Hypothalamus (tissue), 51 donors: ENCODE measurements at regions not wholly inside any gene's neighbourhood (a gene's known extent, or its start where the extent isn't known, plus 50 kb on each side); places are given as distances from the start of the nearest gene placed in this dataset.
"Not testable (repeated sequence)": the region's sequence is repeated elsewhere in the genome, so short reads cannot be mapped to it uniquely, and the experiment has no call there.

Experiments
- DNase-seq, 51 donors: peaks; one replicate each; lab custom pipeline; 2025; lab: John Stamatoyannopoulos, UW

DNA sequence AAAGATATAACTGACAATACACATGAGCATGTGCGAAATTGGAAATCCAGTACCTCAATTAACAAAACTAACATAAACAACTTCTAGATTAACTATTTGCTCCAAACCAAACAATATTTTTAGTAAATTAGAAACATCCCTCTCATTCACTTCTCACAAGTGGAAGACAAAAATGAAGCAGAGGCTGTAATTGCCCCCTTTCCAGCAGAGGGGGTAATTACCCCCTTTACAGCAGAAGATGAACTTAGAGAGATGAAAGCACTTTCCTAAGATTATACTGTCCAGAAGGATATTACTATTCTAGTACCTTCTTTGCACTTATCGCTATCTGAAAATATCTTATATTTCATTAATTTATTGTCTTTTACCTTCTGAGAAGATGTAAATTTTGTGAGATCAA, 1025.2 kb downstream of the FSCB start:
- DNase-seq, result no peak

DNA sequence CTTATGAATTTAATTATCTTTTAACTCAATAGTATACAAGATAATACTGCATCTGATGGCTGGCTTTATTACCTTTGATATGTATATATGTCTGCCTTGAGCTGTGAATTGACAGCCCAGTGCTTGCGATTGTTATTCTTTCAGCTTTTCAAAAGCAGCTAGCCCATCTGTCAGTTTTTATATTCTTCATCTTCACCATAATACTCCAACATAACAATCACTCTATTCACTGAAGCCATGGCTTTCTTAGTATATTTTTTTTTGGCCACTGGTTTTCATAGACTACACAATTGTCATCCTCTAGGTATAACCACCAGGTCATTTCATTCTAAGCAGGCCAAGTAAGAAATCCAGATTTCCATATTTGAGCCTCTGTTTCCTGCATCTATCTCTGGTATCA, 1026.1 kb downstream of the FSCB start:
- no peak for DNase-seq

DNA sequence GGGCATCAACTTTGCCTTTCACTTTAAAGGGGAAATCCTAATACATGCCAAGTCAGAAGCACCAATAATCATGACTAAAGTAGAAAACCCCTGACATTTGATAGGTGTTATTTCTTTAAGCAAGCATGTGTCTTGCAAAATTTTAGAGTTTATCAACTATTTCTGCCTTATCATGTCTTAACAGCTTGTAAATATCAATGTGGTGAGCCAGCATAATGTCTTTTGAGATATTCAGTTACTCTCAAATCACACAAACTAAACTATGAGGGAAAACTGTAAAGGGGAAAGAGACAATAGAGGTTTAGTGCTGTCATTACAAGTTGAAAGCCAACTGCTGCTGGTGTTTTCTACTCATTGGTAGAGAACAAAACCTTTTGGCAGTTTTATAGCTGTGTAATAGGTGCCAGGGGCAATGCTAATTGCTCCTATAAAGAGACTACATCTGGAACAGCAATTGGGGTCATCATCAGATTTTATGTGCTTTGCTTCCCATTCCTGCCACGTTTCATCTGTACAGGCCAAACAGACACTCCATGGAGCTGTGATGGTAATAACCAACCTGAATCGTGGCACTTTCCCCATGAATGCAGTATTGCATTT, 1027.4 kb downstream of the FSCB start:
- DNase-seq, result no peak

DNA sequence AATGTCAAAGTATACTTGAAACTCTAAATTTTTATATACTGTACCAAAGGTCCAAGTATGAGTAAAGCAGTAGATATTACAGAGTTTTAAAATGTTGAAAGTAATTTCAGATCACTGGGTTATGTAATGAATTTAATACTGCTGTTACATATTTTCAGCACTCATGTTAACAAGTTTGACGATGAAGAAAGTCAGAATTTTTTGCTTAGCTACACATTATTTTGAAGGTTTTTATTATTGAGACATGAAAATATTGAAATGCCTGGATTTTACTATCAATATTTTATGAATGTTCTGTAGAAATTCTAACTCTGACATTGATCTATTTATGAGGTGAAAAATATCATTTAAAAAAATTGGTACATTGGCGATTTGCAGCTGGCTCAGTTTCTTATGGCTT, 1030.3 kb downstream of the FSCB start:
- no peak for DNase-seq

DNA sequence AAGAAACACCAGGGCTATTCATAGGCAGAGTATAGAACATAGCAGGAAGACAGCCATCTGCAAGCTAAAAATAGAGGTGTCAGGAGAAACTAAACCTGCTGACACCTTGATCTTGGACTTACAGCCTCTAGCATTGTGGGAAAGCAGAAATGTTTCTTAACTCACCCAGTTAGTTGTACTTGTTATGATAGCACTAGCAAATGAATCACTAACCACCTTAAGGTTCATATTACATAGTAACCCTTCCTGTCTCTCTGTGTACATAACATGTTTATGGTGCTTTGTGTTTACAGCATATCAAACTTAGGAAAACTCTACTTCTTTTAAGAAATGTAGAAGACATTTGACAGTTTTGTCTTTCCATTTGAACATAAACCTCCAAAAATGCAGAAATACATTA, 1031.3 kb downstream of the FSCB start:
- no peak for DNase-seq

DNA sequence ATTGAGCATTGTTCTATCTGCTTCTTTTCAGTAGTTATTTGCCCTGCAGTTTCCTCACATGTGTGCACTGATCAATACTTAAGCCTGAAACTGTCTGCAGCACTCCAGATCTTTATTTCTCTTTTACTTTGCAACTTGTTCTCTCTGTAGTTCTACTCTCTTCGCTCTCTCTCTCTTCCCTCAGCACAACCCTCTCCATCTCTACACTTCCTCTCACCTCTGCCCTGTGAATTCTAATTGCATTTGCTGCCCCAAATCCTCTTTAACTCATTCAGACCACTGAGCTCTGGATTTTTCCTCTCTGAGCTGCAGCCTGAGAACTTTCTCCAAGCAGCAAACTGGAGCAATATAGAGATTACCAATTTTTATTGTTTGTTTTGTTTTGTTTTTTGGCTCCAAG, 1035.5 kb downstream of the FSCB start:
- no peak for DNase-seq

DNA sequence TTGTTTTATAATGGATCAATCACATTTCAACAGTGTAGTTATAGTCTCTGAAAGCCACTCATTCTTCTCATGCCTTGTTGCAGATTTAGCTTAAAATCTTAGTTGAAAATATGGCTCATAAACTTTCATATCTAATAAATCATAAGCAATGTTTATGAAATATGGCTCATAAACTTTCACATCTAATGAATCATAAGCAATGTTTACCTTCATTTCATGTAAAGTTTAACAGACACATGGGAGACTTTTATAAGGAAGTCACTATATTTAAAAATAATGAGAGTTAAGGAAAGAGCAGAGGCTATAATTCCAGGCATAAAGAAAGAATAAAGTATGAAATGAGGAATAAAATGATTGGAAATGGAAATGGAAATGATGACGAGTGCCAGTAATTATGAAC, 1042.1 kb downstream of the FSCB start:
- DNase-seq, result no peak

DNA sequence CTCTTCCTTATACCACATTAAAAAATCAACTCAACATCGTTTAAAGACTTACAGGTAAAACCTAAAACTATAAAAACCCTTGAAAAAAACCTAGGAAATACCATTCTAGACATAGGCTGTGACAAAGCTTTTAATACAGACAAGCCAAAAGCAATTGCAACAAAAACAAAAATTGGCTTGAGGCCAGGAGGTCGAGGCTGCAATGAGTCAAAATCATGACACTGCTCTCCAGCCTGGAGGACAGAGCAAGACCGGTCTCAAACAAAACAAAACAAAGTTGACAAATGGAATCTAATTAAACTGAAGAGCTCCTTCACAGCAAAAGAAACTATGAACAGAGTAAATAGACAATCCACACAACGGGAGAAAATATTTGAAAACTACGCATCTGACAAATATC, 1057.8 kb downstream of the FSCB start:
- DNase-seq, result no peak

DNA sequence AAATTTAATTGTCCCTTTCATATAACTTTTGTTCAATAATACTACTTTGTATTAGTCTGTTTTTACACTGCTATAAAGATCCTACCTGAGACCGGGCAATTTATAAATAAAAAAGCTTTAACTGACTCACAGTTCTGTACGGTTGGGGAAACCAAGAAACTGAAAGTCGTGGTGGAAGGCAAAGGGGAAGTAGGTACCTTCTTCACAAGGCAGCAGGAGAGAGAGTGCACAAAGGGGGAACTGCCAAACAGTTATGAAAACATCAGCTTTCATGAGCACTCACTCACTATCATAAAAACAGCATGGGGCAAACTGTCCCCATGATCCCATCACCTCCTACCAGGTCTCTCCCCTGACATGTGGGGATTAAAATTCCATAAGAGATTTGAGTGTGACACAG, 1069.0 kb downstream of the FSCB start:
- DNase-seq, result no peak

DNA sequence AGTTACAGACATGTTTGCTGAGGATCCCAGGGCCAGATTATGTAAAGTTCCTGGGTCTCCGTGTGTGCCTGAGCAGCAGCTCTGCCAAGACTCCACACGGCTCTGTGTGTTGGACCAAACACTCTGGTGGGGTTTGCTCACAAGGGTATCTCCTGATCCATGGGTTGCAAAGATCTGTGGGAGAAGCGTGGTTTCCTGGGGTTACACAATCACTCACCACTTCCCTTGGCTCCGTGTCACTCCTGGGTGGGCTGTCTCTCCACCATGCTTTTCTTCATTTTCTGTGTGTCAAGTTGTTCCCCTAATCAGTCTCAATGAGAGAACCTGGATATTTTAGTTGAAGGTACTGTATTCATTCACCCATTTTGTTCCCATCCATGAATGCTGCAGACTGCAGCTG, 1088.8 kb downstream of the FSCB start:
- no peak for DNase-seq

DNA sequence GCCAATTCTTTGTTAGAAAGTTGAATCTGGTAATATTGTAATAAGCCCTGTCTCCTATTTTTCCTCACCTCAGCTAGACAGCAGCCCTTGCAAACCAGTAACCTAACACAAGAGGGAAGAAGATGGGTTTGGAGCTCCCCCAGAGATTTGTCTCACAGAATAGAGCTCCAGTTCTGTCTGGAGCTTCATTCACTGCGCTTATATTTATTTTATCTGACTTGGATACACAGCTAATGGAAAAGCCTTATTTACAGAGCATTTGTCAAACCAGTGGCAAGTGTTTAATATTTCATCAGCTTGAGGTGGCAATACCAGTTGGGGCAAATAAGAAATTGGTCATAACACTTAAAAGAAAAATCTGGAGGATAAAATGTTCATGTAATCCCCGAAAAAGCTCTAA, 1094.0 kb downstream of the FSCB start:
- no peak for DNase-seq

DNA sequence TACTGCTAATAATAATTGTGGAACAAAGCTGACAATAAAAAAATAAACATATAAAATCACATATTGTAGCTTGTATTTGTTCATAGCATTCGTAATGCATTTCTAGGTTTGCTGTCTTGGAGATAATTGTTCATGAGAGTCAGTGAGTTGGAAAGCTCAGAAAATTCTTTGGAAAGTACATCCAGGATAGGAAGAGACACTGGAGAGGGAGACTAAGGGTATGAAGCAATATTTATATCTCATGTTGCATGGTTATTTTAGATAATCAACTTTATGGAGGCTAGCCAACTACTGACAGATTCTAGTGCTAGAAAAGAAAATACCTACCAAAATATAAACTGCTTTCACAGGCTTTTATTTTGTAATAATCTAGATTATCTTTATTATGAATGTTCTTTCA, 1095.2 kb downstream of the FSCB start:
- DNase-seq, result no peak

DNA sequence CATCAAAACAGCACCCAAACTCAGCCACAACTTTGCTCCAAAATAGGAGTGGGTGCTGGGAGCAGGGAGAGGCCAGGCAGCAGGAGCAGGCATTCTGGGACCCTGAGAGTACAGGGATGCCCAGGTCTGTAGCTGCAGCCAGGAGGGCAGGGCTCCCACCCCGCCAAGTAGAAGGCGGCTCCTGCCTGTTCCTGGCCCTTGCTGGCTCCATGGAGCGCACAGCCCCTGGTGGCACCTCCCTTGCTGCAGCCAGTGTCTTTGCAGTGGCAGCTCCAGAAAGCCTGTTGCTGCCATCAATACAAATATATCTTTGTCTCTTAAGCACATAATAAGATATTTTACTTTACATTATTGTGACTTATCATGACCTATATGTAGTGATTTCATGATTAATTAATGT, 1096.5 kb downstream of the FSCB start:
- DNase-seq, result no peak

DNA sequence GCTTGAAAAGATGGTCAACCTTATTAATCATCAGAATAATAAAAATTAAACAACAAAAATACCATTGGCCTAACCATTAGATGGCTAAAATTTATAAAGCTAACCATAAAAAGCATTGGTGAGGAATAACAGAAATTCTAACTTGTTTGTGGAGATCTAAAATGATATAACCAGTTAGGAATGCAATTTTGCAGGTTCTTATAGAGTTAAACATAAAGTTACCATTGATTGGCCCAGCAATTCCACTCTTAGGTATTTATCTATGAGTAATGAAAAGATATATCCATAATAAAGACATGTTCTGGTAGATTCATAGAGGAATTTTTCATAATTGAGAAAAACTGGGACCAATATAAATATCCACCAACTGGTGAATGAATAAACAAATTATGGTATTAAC, 1098.6 kb downstream of the FSCB start:
- DNase-seq, result no peak

DNA sequence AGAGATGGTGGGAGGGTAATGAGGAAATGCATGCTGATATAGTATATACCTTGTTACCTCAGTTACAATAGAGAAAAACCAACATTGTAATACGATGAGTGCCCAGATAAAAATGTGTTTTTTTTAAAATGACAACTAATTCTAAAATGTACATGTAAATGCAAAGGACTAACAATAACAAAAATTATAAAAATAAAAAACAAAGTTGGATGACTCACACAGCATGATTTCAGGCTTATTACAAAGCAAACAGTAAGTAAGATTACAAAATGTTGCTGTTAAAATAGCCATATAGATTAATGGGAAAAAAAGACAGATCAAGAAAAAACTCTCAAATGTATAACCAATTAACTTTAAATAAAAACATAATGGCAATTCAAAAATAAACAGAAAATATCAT, 1099.4 kb downstream of the FSCB start:
- no peak for DNase-seq

DNA sequence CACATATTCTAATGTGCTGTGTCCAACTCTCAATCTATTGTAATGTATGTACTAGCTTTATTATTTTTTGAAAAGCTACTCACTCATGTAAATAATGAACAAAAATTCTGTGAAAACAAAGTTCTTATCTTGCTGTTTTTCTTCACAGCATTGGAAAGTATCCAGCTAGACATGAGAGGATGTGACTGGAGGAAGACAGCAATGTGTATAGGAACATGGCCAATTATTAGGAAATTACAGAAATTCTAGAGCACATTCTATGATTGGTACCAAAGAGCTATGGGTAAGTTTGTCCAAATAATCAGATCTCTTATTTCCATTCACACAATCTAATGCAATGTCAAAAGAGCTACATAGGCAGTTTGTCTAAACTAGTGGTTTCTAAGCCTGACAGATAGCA, 1100.2 kb downstream of the FSCB start:
- no peak for DNase-seq

DNA sequence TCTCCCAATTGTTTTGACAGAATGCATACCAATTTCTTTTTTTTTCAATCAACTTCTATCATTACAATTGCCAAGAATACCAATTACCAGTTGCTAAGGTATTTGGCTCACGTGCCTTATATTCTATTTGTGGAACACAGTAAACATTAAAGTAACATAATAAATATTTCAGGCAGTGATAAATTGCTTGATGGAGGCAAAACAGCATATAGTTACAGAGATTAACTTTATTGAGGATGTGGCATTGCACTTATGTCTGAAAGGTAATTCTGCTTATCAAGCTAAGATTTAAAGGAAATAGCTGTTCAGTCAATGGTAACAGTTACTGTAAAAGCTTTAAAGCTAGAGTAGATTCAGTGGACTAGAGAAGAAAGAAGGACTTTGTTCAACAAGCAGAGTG, 1107.8 kb downstream of the FSCB start:
- DNase-seq, result no peak

DNA sequence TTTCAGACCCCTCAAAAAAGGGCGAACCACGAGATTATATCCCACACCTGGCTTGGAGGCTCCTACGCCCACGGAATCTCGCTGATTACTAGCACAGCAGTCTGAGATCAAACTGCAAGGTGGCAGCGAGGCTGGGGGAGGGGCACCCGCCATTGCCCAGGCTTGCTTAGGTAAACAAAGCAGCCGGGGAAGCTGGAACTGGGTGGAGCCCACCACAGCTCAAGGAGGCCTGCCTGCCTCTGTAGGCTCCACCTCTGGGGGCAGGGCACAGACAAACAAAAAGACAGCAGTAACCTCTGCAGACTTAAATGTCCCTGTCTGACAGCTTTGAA, 1136.6 kb downstream of the FSCB start:
- DNase-seq, result not testable (repeated sequence)

DNA sequence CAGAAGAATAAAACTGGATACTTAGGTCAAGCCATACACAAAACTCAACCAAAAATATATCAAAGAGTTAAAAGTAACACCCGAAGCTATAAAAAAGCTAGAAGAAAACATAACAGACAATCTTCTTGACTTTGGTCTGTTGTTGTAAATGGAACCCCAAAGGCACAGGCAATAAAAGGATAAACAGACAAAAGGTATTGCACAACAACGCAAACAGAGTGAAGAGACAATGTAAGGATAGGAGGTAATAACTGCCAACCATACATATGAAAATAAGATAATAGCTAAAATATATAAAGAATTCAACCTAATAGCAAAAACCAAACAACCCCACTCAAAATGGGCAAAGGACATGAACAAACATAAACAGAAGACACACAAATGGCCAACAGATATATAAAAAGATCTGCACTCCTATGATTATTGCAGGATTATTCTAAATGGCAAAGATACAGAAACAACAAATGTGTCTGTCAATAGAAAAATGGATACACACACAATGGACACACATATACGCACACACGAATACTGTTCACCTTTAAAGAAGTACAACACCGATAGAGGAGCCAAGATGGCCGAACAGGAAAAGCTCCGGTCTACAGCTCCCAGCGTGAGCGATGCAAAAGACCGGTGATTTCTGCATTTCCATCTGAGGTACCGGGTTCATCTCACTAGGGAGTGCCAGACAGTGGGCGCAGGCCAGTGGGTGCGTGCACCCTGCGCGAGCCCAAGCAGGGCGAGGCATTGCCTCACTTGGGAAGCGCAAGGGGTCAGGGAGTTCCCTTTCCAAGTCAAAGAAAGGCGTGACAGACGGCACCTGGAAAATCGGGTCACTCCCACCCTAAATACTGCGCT, 1137.1 kb downstream of the FSCB start:
- DNase-seq, result no peak

DNA sequence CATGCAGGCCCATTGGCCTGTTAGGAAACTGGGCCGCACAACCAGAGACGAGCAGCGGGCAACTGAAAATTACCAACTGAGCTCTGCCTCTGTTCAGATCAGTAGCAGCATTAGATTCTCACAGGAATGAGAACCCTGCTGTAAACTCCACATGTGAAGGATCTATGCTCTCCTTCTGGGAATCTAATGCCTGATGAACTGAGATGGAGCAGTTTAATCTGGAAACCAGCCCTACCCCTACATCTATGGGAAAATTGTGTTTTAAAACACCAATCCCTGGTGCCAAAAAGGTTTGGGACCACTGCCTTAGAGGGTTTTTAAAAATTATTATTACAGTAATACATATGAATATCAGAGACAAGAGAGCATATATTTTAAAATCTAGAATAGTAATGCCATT, 1144.5 kb downstream of the FSCB start:
- DNase-seq, result no peak

DNA sequence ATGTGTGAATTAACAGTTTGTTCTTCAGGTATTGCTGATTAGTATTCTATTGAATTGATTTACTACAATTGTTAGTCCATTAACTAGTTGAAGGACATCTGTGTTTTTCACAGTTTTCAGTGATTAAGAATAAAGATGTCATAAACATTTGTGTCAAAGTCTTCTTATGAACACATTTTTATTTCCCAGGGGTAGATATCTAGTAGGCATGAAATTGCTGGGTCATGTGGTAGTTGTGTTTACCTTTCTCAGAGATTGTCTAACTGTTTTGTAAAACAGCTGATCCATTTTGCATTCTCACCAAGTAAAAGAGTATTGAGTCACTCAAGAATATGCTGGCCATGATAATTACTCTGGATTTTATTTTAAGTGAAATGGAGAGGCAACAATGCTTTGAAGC, 1145.3 kb downstream of the FSCB start:
- no peak for DNase-seq

DNA sequence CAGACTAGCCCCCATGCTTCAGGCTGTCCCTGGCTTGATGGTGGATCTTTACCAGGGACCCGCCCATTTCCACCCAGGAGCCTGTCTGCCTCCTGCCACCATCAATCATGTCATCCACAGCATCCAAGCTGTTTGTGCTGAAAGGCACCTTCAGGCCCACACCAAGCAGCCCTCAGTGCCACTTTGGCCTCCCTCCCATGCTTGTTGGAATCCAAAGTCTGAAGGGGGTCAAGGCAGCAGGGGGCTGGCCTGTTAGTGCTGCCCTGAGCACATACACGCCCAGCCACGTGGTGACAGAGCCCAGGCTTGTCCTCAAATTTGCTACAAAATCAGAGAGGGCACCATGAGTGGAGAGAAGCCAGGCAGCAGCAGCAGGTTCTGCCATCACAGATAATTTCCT, 1146.8 kb downstream of the FSCB start:
- DNase-seq, result no peak

DNA sequence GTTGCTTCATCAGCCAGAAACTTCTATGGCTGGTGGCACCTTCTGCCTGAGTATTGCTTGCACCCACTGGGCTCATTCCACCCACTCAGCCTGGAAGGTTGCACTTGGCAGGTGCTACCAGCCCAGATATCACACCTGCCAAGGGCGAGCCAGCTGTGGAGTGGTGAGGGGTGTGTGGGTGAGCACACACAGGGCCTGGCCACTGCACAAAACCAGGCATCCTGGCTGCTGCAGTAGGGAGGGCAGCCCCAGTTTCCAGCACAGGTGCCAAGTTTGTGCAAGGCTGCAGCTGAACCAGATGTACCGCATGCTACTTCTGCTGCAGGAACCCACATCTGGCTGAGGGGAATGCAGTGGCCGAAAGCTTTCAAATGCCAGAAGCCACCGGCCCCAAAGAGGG, 1147.8 kb downstream of the FSCB start:
- no peak for DNase-seq
